Peyer's patch (tissue), 4 donors: ENCODE measurements at regions not wholly inside any gene's neighbourhood (a gene's known extent, or its start where the extent isn't known, plus 50 kb on each side); places are given as distances from the start of the nearest gene placed in this dataset.

Experiments
- DNase-seq, 3 donors: peaks; one replicate each; pipeline ENCODE4 v3.0.0-alpha.2; 2017 to 2019
- H3K27ac ChIP-seq, 4 donors: fragments of 200-600 bp; sonication (generic); one replicate each; pipeline ENCODE4 v1.5.1; 2016 to 2019
- H3K27me3 ChIP-seq, 2 donors: fragments of 200-600 bp; sonication (generic); one replicate each; pipeline ENCODE4 v1.5.1; 2019
- H3K36me3 ChIP-seq, 3 donors: fragments of 200-600 bp; sonication (generic); one replicate each; pipeline ENCODE4 v1.5.1; 2016 to 2019
- H3K4me1 ChIP-seq, 4 donors: fragments of 200-600 bp; sonication (generic); one replicate each; pipeline ENCODE4 v1.5.1; 2016 to 2019
- H3K4me3 ChIP-seq, 4 donors: fragments of 200-600 bp; sonication (generic); 1 replicate in 3 of 4; 2 replicates in 1 of 4; pipeline ENCODE4 v1.5.1; 2016 to 2019; ENCODE audit warnings: mild to moderate bottlenecking in 1 of 4
- H3K9me3 ChIP-seq, 4 donors: fragments of 200-600 bp; sonication (generic); one replicate each; pipeline ENCODE4 v1.5.1; 2016 to 2019; ENCODE audit warnings: mild to moderate bottlenecking in 1 of 4
- POLR2A ChIP-seq, 2 donors: fragments of 450-650 bp; IDR thresholded peaks; one replicate each; pipeline ENCODE4 v1.5.1; 2017; ENCODE audit warnings: antibody characterized with exemption in 2 of 2, mild to moderate bottlenecking in 2 of 2, moderate library complexity in 2 of 2
- TF ChIP-seq, protein P1 (sequence below), 6 experiments: fragments of 450-650 bp in 4 of 6; fragments of 200-600 bp in 2 of 6; sonication (generic) in 1 of 6; IDR thresholded peaks; one replicate each; pipeline ENCODE4 v1.5.1; 2017 to 2019; ENCODE audit warnings: antibody characterized with exemption in 6 of 6, mild to moderate bottlenecking in 3 of 6, moderate library complexity in 1 of 6

DNA sequence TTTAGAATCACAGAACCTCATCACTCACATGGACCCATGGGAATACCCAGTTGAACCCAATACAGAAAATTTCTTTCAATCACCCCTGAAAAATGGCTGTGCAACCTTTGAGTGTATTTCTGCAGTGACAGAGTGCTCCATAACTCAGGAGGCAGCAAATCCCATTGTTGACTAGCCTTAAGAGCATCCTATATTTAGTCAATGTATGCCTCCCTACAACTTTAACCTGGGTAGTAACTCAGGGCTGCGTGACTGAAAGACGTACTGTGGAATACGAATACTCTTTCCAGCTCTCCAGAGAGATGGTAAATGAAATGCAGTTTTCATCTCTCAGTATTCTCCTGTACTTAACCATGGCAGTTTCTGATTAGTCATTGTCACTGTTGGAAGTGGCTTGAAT, 573.0 kb upstream of the POM121L12 start:
- no peak for DNase-seq
- H3K27ac ChIP-seq = no peak overlapping the region
- H3K4me1 ChIP-seq = no peaks in the 10 kb centered on the region
- no peak for TF ChIP-seq POLR2A (IDR thresholded peaks at IDR 0.05)
- TF ChIP-seq, protein P1, sequence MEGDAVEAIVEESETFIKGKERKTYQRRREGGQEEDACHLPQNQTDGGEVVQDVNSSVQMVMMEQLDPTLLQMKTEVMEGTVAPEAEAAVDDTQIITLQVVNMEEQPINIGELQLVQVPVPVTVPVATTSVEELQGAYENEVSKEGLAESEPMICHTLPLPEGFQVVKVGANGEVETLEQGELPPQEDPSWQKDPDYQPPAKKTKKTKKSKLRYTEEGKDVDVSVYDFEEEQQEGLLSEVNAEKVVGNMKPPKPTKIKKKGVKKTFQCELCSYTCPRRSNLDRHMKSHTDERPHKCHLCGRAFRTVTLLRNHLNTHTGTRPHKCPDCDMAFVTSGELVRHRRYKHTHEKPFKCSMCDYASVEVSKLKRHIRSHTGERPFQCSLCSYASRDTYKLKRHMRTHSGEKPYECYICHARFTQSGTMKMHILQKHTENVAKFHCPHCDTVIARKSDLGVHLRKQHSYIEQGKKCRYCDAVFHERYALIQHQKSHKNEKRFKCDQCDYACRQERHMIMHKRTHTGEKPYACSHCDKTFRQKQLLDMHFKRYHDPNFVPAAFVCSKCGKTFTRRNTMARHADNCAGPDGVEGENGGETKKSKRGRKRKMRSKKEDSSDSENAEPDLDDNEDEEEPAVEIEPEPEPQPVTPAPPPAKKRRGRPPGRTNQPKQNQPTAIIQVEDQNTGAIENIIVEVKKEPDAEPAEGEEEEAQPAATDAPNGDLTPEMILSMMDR (IDR thresholded peaks at IDR 0.05) = no peak
- no peak overlapping the region for H3K4me3 ChIP-seq
- no peaks in the 10 kb centered on the region for H3K9me3 ChIP-seq
- H3K27me3 ChIP-seq = no peaks in the 10 kb centered on the region
- no peaks in the 10 kb centered on the region for H3K36me3 ChIP-seq

DNA sequence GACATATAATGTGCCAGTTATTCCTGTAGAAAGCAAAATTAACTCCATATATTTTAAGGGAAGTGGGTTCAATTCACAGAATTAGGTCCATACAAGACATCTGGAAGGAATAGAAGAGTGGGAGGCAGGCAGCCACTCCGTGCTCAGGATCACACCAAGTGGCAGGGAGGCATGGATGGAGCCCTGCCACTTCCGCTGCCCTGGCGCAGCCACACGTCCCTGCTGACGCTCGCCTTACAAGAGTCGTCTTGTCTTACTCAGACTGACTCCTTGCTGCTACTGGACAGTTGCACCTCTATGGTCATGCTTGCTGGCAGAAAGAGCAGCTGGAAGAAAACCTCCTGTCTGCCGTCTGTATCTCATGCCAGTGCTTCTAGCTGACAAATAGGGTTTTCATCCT, 579.9 kb upstream of the POM121L12 start:
- no peaks in the 10 kb centered on the region for H3K9me3 ChIP-seq
- TF ChIP-seq POLR2A (IDR thresholded peaks at IDR 0.05) = no peak
- TF ChIP-seq, protein P1 (IDR thresholded peaks at IDR 0.05) = no peak
- no peaks in the 10 kb centered on the region for H3K27me3 ChIP-seq
- no peak overlapping the region for H3K4me3 ChIP-seq
- no peak overlapping the region for H3K27ac ChIP-seq
- no peaks in the 10 kb centered on the region for H3K36me3 ChIP-seq
- no peaks in the 10 kb centered on the region for H3K4me1 ChIP-seq
- no peak for DNase-seq

DNA sequence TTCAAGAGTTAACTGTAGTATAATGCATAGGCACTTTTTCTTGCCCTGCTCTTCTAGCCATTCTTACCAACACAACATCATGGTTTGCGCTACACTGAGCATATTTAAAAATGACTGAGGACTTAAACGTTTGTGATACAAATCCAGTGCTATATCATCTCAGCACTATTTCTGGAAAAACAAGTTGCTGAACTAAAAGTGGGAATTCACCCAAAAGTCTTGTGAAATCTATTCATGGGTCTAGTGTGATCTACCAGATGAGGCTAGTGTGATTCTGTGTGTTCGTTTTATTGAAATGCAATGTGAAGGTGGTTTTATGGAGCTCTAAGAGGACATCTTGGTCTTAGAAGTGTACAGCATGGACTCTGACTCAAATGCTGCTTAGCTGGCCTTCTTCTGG, 584.6 kb upstream of the POM121L12 start:
- TF ChIP-seq POLR2A (IDR thresholded peaks at IDR 0.05) = no peak
- TF ChIP-seq, protein P1 (IDR thresholded peaks at IDR 0.05) = no peak
- H3K27me3 ChIP-seq = no peaks in the 10 kb centered on the region
- no peak overlapping the region for H3K27ac ChIP-seq
- H3K4me1 ChIP-seq = no peaks in the 10 kb centered on the region
- no peak for DNase-seq
- H3K36me3 ChIP-seq = no peaks in the 10 kb centered on the region
- no peak overlapping the region for H3K4me3 ChIP-seq
- no peaks in the 10 kb centered on the region for H3K9me3 ChIP-seq

DNA sequence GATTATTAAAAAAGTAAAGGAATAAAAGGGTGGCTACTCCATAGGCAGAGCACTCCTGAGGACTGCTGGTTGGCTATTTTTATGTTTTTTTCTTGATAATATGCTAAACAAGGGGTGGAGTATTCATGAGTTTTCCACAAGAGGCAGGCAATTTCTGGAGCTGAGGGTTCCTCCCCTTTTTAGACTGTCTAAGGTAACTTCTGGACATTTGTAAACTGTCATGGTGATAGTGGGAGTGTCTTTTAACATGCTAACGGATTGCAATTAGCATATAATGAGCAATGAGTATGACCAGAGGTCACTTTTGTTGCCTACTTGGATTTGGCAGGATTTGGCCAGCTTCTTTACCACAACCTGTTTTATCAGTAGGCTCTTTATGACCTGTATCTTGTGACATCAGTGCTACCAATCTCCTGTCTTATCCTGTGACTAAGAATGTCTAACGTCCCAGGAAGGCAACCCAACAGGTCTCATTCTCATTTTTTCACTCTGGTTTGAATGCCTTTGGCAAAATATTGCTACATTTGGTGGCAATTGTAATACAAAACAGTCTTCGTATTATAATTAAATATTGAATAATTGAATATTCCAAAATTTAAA, 587.8 kb upstream of the POM121L12 start:
- no peak overlapping the region for H3K27ac ChIP-seq
- DNase-seq = no peak
- no peaks in the 10 kb centered on the region for H3K36me3 ChIP-seq
- H3K27me3 ChIP-seq = no peaks in the 10 kb centered on the region
- no peak overlapping the region for H3K4me3 ChIP-seq
- H3K9me3 ChIP-seq = no peaks in the 10 kb centered on the region
- TF ChIP-seq POLR2A (IDR thresholded peaks at IDR 0.05) = no peak
- TF ChIP-seq, protein P1 (IDR thresholded peaks at IDR 0.05) = no peak
- H3K4me1 ChIP-seq = no peaks in the 10 kb centered on the region

GRCh38 chr7:52436278-52436677, 599.2 kb upstream of the POM121L12 start:
- Histone ChIP-seq H3K4me3 (no peak overlapping the region), H3K27ac (no peak overlapping the region), H3K4me1 (no peaks in the 10 kb centered on the region), H3K27me3 (no peaks in the 10 kb centered on the region), H3K9me3 (no peaks in the 10 kb centered on the region), H3K36me3 (no peaks in the 10 kb centered on the region)
- TF ChIP-seq, protein P1 (IDR thresholded peaks at IDR 0.05) = no peak
- TF ChIP-seq POLR2A (IDR thresholded peaks at IDR 0.05) = no peak
- DNase-seq = no peak
